Astrocyte (in vitro differentiated cells and primary cell): ENCODE measurements at regions not wholly inside any gene's neighbourhood (a gene's known extent, or its start where the extent isn't known, plus 50 kb on each side); places are given as distances from the start of the nearest gene placed in this dataset.

Experiments used
- DNase-seq: peaks from one replicate; pipeline ENCODE4 v3.0.0-alpha.2; 2010; ENCODE audit warnings: low read depth
- FAIRE-seq: peaks from 2 replicates; lab custom pipeline; 2011; peaks lifted over from hg19 to GRCh38; lab: Jason Lieb, UNC
- H2AFZ ChIP-seq: 2 replicates; pipeline ENCODE4 v1.6.0; 2012; ENCODE audit warnings: low read depth, low read length, inconsistent platforms
- H3K27ac ChIP-seq: 2 replicates; pipeline ENCODE4 v1.5.1; 2011; ENCODE audit warnings: low read depth, low read length, inconsistent platforms
- H3K27me3 ChIP-seq: 2 replicates; pipeline ENCODE4 v1.6.0; 2011; ENCODE audit warnings: low read length, inconsistent platforms; ENCODE audit not compliant: insufficient read depth
- H3K36me3 ChIP-seq: 2 replicates; pipeline ENCODE4 v1.5.1; 2011; ENCODE audit warnings: low read length, inconsistent platforms; ENCODE audit not compliant: insufficient read depth
- H3K4me1 ChIP-seq: 2 replicates; pipeline ENCODE4 v1.5.1; 2011; ENCODE audit warnings: low read length, inconsistent platforms; ENCODE audit not compliant: insufficient read depth
- H3K4me2 ChIP-seq: 2 replicates; pipeline ENCODE4 v1.6.0; 2012; ENCODE audit warnings: low read length, inconsistent platforms
- H3K4me3 ChIP-seq: 2 replicates; pipeline ENCODE4 v1.5.1; 2011; ENCODE audit warnings: low read depth, mild to moderate bottlenecking, low read length, inconsistent platforms; ENCODE audit not compliant: insufficient read depth
- H3K79me2 ChIP-seq: 2 replicates; pipeline ENCODE4 v1.6.0; 2012; ENCODE audit warnings: mild to moderate bottlenecking, low read length, inconsistent platforms; ENCODE audit not compliant: insufficient read depth
- H3K9ac ChIP-seq: 2 replicates; pipeline ENCODE4 v1.6.0; 2012; ENCODE audit warnings: mild to moderate bottlenecking, low read length, inconsistent platforms
- H3K9me3 ChIP-seq: 2 replicates; pipeline ENCODE4 v1.5.1; 2012; ENCODE audit warnings: low read depth, mild to moderate bottlenecking, low read length, inconsistent platforms; ENCODE audit not compliant: insufficient read depth
- H4K20me1 ChIP-seq: 2 replicates; pipeline ENCODE4 v1.6.0; 2012; ENCODE audit warnings: low read length, inconsistent platforms; ENCODE audit not compliant: insufficient read depth
- H3K27ac Mint-ChIP-seq: one replicate; pipeline ENCODE4 v1.8.0; 2021; ENCODE audit warnings: mild to moderate bottlenecking, mixed read lengths; ENCODE audit not compliant: unreplicated experiment
- H3K27me3 Mint-ChIP-seq: one replicate; pipeline ENCODE4 v1.8.0; 2021; ENCODE audit warnings: low read depth, mixed read lengths; ENCODE audit not compliant: unreplicated experiment
- H3K36me3 Mint-ChIP-seq: one replicate; pipeline ENCODE4 v1.8.0; 2021; ENCODE audit warnings: low read depth, mixed read lengths; ENCODE audit not compliant: unreplicated experiment
- H3K4me1 Mint-ChIP-seq: one replicate; pipeline ENCODE4 v1.8.0; 2021; ENCODE audit warnings: low read depth, mixed read lengths; ENCODE audit not compliant: unreplicated experiment
- H3K4me3 Mint-ChIP-seq: one replicate; pipeline ENCODE4 v1.8.0; 2021; ENCODE audit warnings: mild to moderate bottlenecking, moderate library complexity, mixed read lengths; ENCODE audit not compliant: unreplicated experiment
- H3K9me3 Mint-ChIP-seq: one replicate; pipeline ENCODE4 v1.8.0; 2021; ENCODE audit warnings: mild to moderate bottlenecking, mixed read lengths; ENCODE audit not compliant: unreplicated experiment
- EZH2 ChIP-seq: IDR thresholded peaks from 2 replicates; pipeline ENCODE4 v1.6.1; 2012; ENCODE audit warnings: mild to moderate bottlenecking, low read length, inconsistent platforms; ENCODE audit not compliant: insufficient read depth
- TF ChIP-seq, protein P1 (sequence below): IDR thresholded peaks from 2 replicates; pipeline ENCODE4 v1.5.1; 2011; ENCODE audit warnings: low read depth, mild to moderate bottlenecking, inconsistent platforms, low read length, moderate library complexity; ENCODE audit not compliant: insufficient read depth

DNA sequence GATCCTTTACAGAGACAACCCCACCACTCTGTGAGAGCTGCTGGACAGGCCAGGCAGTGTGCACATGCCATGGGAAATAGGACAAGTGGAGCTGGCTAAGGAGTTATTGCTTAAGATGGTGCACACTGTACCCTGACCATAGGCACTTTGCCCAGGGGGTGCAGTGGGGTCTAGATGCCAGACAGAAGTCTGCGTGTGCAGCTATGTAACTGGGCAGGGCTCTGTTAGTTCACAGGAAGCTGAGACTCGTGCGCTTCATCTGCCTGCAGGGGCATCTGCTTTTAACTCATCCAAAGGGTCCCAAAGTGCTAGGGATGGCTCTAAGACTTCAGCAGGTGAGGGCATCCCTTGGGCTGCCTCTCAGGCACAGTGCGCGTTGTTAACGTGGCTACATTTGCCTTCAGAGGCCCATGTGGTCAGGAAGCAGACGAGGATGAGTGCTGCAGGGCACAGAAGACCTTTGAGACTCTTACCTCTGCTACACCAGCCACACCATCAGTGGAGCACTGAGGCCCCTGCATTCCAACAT is 77.7 kb upstream of the GPR26 start:
- no peaks in the 10 kb centered on the region for H3K36me3 ChIP-seq
- no peaks in the 10 kb centered on the region for H3K9me3 ChIP-seq
- no peak overlapping the region for H3K4me3 ChIP-seq
- FAIRE-seq (no peak), DNase-seq (no peak)
- Mint-ChIP-seq H3K4me3 (no peak overlapping the region), H3K36me3 (no peaks in the 10 kb centered on the region), H3K27me3 (peaks cover 21% of the 10 kb centered on the region), H3K9me3 (no peaks in the 10 kb centered on the region), H3K4me1 (no peaks in the 10 kb centered on the region), H3K27ac (no peak overlapping the region)
- no peak for TF ChIP-seq EZH2
- TF ChIP-seq, protein P1, sequence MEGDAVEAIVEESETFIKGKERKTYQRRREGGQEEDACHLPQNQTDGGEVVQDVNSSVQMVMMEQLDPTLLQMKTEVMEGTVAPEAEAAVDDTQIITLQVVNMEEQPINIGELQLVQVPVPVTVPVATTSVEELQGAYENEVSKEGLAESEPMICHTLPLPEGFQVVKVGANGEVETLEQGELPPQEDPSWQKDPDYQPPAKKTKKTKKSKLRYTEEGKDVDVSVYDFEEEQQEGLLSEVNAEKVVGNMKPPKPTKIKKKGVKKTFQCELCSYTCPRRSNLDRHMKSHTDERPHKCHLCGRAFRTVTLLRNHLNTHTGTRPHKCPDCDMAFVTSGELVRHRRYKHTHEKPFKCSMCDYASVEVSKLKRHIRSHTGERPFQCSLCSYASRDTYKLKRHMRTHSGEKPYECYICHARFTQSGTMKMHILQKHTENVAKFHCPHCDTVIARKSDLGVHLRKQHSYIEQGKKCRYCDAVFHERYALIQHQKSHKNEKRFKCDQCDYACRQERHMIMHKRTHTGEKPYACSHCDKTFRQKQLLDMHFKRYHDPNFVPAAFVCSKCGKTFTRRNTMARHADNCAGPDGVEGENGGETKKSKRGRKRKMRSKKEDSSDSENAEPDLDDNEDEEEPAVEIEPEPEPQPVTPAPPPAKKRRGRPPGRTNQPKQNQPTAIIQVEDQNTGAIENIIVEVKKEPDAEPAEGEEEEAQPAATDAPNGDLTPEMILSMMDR = no peak
- H3K27me3 ChIP-seq = peaks cover under 1% of the 10 kb centered on the region
- no peak overlapping the region for H2AFZ ChIP-seq
- H3K79me2 ChIP-seq = no peaks in the 10 kb centered on the region
- H3K4me2 ChIP-seq = no peak overlapping the region
- H3K27ac ChIP-seq = no peak overlapping the region
- H3K4me1 ChIP-seq = no peaks in the 10 kb centered on the region
- no peaks in the 10 kb centered on the region for H4K20me1 ChIP-seq
- H3K9ac ChIP-seq = no peak overlapping the region

DNA sequence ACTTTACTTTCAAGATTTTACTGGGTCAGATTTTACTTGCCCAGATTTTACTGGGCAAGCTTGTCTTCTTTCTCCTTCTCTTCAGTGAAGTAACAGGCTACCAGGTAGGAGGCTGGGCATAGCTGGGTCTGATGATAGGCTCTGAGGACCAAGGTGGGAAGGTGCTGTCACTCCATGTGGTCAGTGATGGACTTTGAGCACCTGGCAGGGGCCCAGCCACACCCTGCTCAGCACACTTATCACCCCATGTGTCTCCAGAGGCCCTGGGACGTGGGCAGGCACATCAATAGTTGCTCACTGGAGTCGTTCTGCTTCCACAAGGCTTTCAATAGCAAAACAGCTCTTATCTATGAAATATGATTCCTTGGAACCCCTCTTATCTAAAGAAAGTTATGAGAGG is 70.5 kb upstream of the GPR26 start:
- no peaks in the 10 kb centered on the region for H3K4me1 Mint-ChIP-seq
- TF ChIP-seq, protein P1 = no peak
- TF ChIP-seq EZH2 = no peak
- no peaks in the 10 kb centered on the region for H3K27me3 ChIP-seq
- no peak for FAIRE-seq
- DNase-seq = no peak
- H4K20me1 ChIP-seq = no peaks in the 10 kb centered on the region
- H3K9me3 Mint-ChIP-seq = no peaks in the 10 kb centered on the region
- H3K4me3 Mint-ChIP-seq = no peak overlapping the region
- no peak overlapping the region for H3K4me3 ChIP-seq
- H3K36me3 ChIP-seq = no peaks in the 10 kb centered on the region
- H3K79me2 ChIP-seq = no peaks in the 10 kb centered on the region
- no peak overlapping the region for H3K9ac ChIP-seq
- no peak overlapping the region for H3K4me2 ChIP-seq
- H3K4me1 ChIP-seq = no peaks in the 10 kb centered on the region
- H3K27me3 Mint-ChIP-seq = peaks cover 15% of the 10 kb centered on the region
- no peaks in the 10 kb centered on the region for H3K36me3 Mint-ChIP-seq
- no peak overlapping the region for H3K27ac ChIP-seq
- H2AFZ ChIP-seq = no peak overlapping the region
- no peak overlapping the region for H3K27ac Mint-ChIP-seq
- H3K9me3 ChIP-seq = no peaks in the 10 kb centered on the region

DNA sequence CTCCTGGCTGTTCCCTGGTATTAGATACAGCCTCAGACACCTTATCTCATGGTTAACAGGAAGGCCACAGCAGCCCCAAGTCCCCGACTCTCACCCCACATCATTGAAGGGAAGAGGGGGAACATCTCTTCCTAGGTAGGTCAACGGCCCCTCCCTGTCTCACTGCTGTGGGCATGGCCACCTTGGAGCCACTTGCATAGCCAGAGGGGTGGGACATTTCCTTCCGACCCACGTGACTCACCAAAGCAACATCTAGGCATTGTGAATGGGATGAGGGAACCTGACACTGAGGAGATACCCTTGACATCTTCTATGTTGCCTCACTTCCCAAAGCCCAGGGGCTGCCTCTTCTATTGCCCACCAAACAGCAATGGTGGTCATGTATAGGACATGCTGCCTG is 68.5 kb upstream of the GPR26 start:
- Histone ChIP-seq H3K79me2 (no peaks in the 10 kb centered on the region), H2AFZ (no peak overlapping the region), H3K27ac (no peak overlapping the region), H3K4me2 (no peak overlapping the region), H3K9me3 (no peaks in the 10 kb centered on the region), H3K4me1 (no peaks in the 10 kb centered on the region), H3K9ac (no peak overlapping the region), H3K4me3 (no peak overlapping the region), H3K27me3 (no peaks in the 10 kb centered on the region), H3K36me3 (no peaks in the 10 kb centered on the region), H4K20me1 (no peaks in the 10 kb centered on the region)
- no peak for TF ChIP-seq EZH2
- TF ChIP-seq, protein P1 = no peak
- H3K27me3 Mint-ChIP-seq = peaks cover 9% of the 10 kb centered on the region
- H3K4me3 Mint-ChIP-seq = no peak overlapping the region
- DNase-seq (no peak), FAIRE-seq (no peak)
- no peak overlapping the region for H3K27ac Mint-ChIP-seq
- no peaks in the 10 kb centered on the region for H3K36me3 Mint-ChIP-seq
- peaks cover 8% of the 10 kb centered on the region for H3K9me3 Mint-ChIP-seq
- H3K4me1 Mint-ChIP-seq = no peaks in the 10 kb centered on the region
